GM06990 (cell line): ENCODE measurements at regions not wholly inside any gene's neighbourhood (a gene's known extent, or its start where the extent isn't known, plus 50 kb on each side); places are given as distances from the start of the nearest gene placed in this dataset.

Experiments used
- DNase-seq: peaks from one replicate; pipeline ENCODE4 v3.0.0-alpha.2; 2011; ENCODE audit not compliant: insufficient read length; ENCODE audit errors: extremely low read depth
- H3K27me3 ChIP-seq: replicated peaks from 2 replicates; pipeline ENCODE4 v1.6.0; 2011; ENCODE audit warnings: low read length; ENCODE audit not compliant: control insufficient read depth, insufficient read depth
- H3K36me3 ChIP-seq: 2 replicates; pipeline ENCODE4 v1.5.1; 2011; ENCODE audit warnings: low read length; ENCODE audit not compliant: control insufficient read depth, insufficient read depth
- H3K4me3 ChIP-seq: replicated peaks from 2 replicates; pipeline ENCODE4 v1.5.1; 2011; ENCODE audit warnings: low read depth, mild to moderate bottlenecking, control low read depth, low read length
- CTCF ChIP-seq: IDR thresholded peaks from 2 replicates; pipeline ENCODE4 v1.5.1; 2011; ENCODE audit warnings: low read length, control low read depth, mild to moderate bottlenecking, inconsistent platforms; ENCODE audit not compliant: insufficient read depth, poor library complexity, severe bottlenecking

DNA sequence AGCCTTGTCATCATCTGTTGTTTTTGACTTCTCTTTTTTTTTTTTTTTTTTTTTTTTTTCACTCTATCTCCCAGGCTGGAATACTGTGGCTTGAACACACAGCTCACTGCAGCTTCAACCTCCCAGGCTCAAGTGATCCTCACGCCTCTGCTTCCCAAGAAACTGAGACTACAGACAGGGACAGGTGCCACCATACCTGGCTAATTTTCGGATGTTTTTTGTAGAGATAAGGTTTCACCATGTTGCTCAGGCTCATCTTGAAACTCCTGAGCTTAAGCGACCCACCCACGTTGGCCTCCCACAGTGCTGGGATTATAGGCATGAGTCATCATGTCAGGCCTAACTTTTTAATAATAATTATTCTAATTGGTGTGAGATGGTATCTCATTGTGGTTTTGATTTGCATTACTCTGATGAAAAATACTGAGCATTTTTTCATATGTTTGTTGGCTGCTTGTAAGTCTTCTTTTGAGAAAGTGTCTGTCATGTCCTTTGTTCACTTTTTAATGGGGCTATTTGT is 51.3 kb upstream of the OR9G4 start:
- Histone ChIP-seq H3K4me3 (no peak overlapping the region), H3K36me3 (no peaks in the 10 kb centered on the region), H3K27me3 (no peaks in the 10 kb centered on the region)
- no peak for TF ChIP-seq CTCF
- DNase-seq = no peak
